ENCODE measurements at regions not wholly inside any gene's neighbourhood (a gene's known extent, or its start where the extent isn't known, plus 50 kb on each side); places are given as distances from the start of the nearest gene placed in this dataset.
A peak's percentile ranks its signal among the peaks of the same experiment; 100 is the strongest.
"Not testable (repeated sequence)": the region's sequence is repeated elsewhere in the genome, so short reads cannot be mapped to it uniquely, and the experiment has no call there.

DNA sequence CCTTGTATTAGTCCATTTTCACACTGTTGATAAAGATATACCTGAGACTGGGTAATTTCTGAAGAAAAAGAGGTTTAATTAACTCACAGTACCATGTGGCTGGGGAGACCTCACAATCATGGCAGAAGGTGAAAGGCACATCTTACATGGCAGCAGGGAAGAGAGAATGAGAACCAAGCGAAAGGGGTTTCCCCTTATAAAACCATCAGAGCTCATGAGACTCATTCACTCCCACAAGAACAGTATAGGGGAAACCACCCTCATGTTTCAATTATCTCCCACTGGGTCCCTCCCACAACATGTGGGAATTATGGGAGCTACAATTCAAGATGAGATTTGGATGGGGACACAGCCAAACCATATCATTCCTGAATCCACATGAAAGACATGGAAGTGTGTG is 169.4 kb upstream of the SFSWAP start:
- not testable (repeated sequence) for H2AK5ac ChIP-seq (ENCODE audit: low read length); H3K27me3 ChIP-seq (ENCODE audit: insufficient read depth, low read length); H3K79me1 ChIP-seq (ENCODE audit: low read length); H2BK5ac ChIP-seq (ENCODE audit: low read depth, low read length, poor library complexity); H2BK12ac ChIP-seq (ENCODE audit: low read length); H3K4me1 ChIP-seq (ENCODE audit: control insufficient read depth in 1 of 2, insufficient read depth in 2 of 2, low read length in 2 of 2); H3K27ac ChIP-seq (ENCODE audit: low read depth, low read length); H4K8ac ChIP-seq (ENCODE audit: low read depth, low read length); H3K18ac ChIP-seq (ENCODE audit: low read length); H3K4me3 ChIP-seq (ENCODE audit: low read depth, low read length); DNase-seq; H3K14ac ChIP-seq (ENCODE audit: low read length); H4K91ac ChIP-seq (ENCODE audit: low read depth, low read length); H3K36me3 ChIP-seq (ENCODE audit: control insufficient read depth in 1 of 2, insufficient read depth in 2 of 2, low read length in 2 of 2); H3K4me2 ChIP-seq (ENCODE audit: low read length); H3K79me2 ChIP-seq (ENCODE audit: control insufficient read depth, insufficient read depth, low read length, poor library complexity); H3K4ac ChIP-seq (ENCODE audit: low read depth, low read length); H4K12ac ChIP-seq (ENCODE audit: low read depth, low read length); H2BK120ac ChIP-seq (ENCODE audit: insufficient read depth, low read length, poor library complexity); H3K23ac ChIP-seq (ENCODE audit: low read length); H3K9ac ChIP-seq (ENCODE audit: low read length); H2AFZ ChIP-seq (ENCODE audit: insufficient read depth, low read length, poor library complexity)
- H3K9me3 ChIP-seq (ENCODE audit: insufficient read depth, low read depth, low read length) = peaks cover 24% of the 10 kb centered on the region
- no CpG with 5 or more reads among the region's 1 CpG for WGBS (ENCODE audit: extremely low coverage, insufficient coverage, insufficient read length)

DNA sequence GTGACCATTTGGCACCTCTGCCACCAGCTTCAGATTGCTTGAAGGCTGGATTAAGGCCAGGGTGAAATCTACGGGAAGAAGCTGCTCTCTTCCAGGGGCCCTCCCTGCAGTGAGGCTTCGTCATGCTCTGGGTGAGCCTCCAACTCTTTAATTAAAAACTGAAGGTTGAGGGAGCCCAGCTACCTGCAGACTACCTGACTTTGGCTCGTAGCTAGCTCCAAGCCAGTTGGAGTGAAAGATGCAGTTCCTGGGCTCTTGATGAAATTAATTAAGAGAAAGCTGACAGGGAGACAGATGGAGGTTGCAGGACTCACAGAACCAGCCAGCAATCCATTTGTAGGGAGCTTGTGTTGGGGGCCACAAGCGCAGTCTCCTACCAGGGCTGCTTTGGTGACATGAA is 168.5 kb upstream of the SFSWAP start:
- no peaks in the 10 kb centered on the region for H3K79me2 ChIP-seq (ENCODE audit: control insufficient read depth, insufficient read depth, low read length, poor library complexity)
- no CpG with 5 or more reads among the region's 4 CpGs for WGBS (ENCODE audit: extremely low coverage, insufficient coverage, insufficient read length)

DNA sequence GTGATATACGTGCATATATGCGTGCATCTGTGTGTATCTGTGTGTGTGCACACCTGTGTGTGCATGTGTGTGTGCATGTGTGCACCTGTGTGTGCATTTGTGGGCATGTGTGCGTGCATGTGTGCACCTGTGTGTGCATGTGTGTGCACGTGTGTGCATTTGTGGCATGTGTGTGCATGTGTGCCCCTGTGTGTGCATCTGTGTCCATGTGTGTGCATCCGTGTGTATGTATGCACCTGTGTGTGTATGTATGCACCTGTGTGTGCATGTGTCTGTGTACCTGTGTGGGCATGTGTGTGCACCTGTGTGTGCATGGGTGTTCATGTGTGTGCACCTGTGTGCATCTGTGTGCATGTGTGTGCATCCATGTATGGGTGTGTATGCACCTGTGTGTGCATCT is 167.8 kb upstream of the SFSWAP start:
- Histone ChIP-seq H3K4me2 (ENCODE audit: low read length) (no peak overlapping the region), H3K4ac (ENCODE audit: low read depth, low read length) (no peak overlapping the region), H3K4me3 (ENCODE audit: low read depth, low read length) (peak overlapping the region; percentile 41), H3K18ac (ENCODE audit: low read length) (no peak overlapping the region), H3K79me2 (ENCODE audit: control insufficient read depth, insufficient read depth, low read length, poor library complexity) (no peaks in the 10 kb centered on the region), H2BK5ac (ENCODE audit: low read depth, low read length, poor library complexity) (no peak overlapping the region), H2AK5ac (ENCODE audit: low read length) (no peak overlapping the region), H3K4me1 (ENCODE audit: control insufficient read depth in 1 of 2, insufficient read depth in 2 of 2, low read length in 2 of 2) (no peaks in the 10 kb centered on the region), H3K9ac (ENCODE audit: low read length) (no peak overlapping the region), H3K14ac (ENCODE audit: low read length) (no peak overlapping the region), H3K27me3 (ENCODE audit: insufficient read depth, low read length) (no peaks in the 10 kb centered on the region), H3K27ac (ENCODE audit: low read depth, low read length) (no peak overlapping the region), H2AFZ (ENCODE audit: insufficient read depth, low read length, poor library complexity) (no peak overlapping the region), H2BK120ac (ENCODE audit: insufficient read depth, low read length, poor library complexity) (no peak overlapping the region), H3K9me3 (ENCODE audit: insufficient read depth, low read depth, low read length) (peaks cover 24% of the 10 kb centered on the region), H3K79me1 (ENCODE audit: low read length) (no peaks in the 10 kb centered on the region), H3K36me3 (ENCODE audit: control insufficient read depth in 1 of 2, insufficient read depth in 2 of 2, low read length in 2 of 2) (no peaks in the 10 kb centered on the region), H4K91ac (ENCODE audit: low read depth, low read length) (no peak overlapping the region), H2BK12ac (ENCODE audit: low read length) (no peak overlapping the region), H4K12ac (ENCODE audit: low read depth, low read length) (no peak overlapping the region), H3K23ac (ENCODE audit: low read length) (peak overlapping the region; percentile 19), H4K8ac (ENCODE audit: low read depth, low read length) (no peak overlapping the region)
- DNase-seq = no peak
- no CpG with 5 or more reads among the region's 5 CpGs for WGBS (ENCODE audit: extremely low coverage, insufficient coverage, insufficient read length)

More for the DNA sequence above, 168.5 kb upstream of the SFSWAP start:
- H4K91ac ChIP-seq (ENCODE audit: low read depth, low read length) = no peak overlapping the region
- no peak overlapping the region for H3K9ac ChIP-seq (ENCODE audit: low read length)
- no peak overlapping the region for H2BK5ac ChIP-seq (ENCODE audit: low read depth, low read length, poor library complexity)
- H3K27ac ChIP-seq (ENCODE audit: low read depth, low read length) = no peak overlapping the region
- H3K14ac ChIP-seq (ENCODE audit: low read length) = no peak overlapping the region
- no peak overlapping the region for H2AK5ac ChIP-seq (ENCODE audit: low read length)
- H4K8ac ChIP-seq (ENCODE audit: low read depth, low read length) = no peak overlapping the region
- H3K4ac ChIP-seq (ENCODE audit: low read depth, low read length) = no peak overlapping the region
- no peaks in the 10 kb centered on the region for H3K27me3 ChIP-seq (ENCODE audit: insufficient read depth, low read length)
- no peak overlapping the region for H3K18ac ChIP-seq (ENCODE audit: low read length)
- H3K4me1 ChIP-seq (ENCODE audit: control insufficient read depth in 1 of 2, insufficient read depth in 2 of 2, low read length in 2 of 2) = no peaks in the 10 kb centered on the region
- H3K36me3 ChIP-seq (ENCODE audit: control insufficient read depth in 1 of 2, insufficient read depth in 2 of 2, low read length in 2 of 2) = no peaks in the 10 kb centered on the region
- H4K12ac ChIP-seq (ENCODE audit: low read depth, low read length) = no peak overlapping the region
- H3K9me3 ChIP-seq (ENCODE audit: insufficient read depth, low read depth, low read length) = peaks cover 24% of the 10 kb centered on the region
- DNase-seq = no peak
- no peak overlapping the region for H3K4me2 ChIP-seq (ENCODE audit: low read length)
- H3K79me1 ChIP-seq (ENCODE audit: low read length) = no peaks in the 10 kb centered on the region
- H2BK120ac ChIP-seq (ENCODE audit: insufficient read depth, low read length, poor library complexity) = no peak overlapping the region
- H3K4me3 ChIP-seq (ENCODE audit: low read depth, low read length) = no peak overlapping the region
- no peak overlapping the region for H3K23ac ChIP-seq (ENCODE audit: low read length)
- no peak overlapping the region for H2AFZ ChIP-seq (ENCODE audit: insufficient read depth, low read length, poor library complexity)
- H2BK12ac ChIP-seq (ENCODE audit: low read length) = no peak overlapping the region

DNA sequence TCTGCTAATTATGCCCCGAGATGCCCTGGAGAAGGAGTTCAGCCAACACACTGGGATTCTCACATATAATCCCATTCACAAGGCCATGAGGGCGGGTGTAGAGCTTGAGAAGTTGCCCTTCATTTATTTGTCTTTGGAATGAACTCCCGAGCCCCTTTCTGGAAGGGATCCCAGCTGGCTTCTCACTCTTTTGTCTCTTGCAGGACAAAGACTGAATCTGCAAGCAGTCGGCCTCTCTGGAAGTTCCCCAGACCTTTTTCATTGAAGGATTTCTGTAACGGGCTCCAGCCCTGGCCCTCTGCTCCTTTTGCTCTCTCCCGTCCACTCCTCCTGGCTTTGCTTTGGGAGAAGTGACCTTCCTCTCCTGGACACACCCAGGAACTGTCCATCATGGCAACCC is 163.3 kb upstream of the SFSWAP start:
- Histone ChIP-seq H2AK5ac (ENCODE audit: low read length) (no peak overlapping the region), H4K8ac (ENCODE audit: low read depth, low read length) (no peak overlapping the region), H3K4ac (ENCODE audit: low read depth, low read length) (no peak overlapping the region), H2BK5ac (ENCODE audit: low read depth, low read length, poor library complexity) (no peak overlapping the region), H4K91ac (ENCODE audit: low read depth, low read length) (no peak overlapping the region), H3K23ac (ENCODE audit: low read length) (no peak overlapping the region), H2BK120ac (ENCODE audit: insufficient read depth, low read length, poor library complexity) (no peak overlapping the region), H3K18ac (ENCODE audit: low read length) (no peak overlapping the region), H3K79me2 (ENCODE audit: control insufficient read depth, insufficient read depth, low read length, poor library complexity) (no peaks in the 10 kb centered on the region), H3K36me3 (ENCODE audit: control insufficient read depth in 1 of 2, insufficient read depth in 2 of 2, low read length in 2 of 2) (no peaks in the 10 kb centered on the region), H3K9me3 (ENCODE audit: insufficient read depth, low read depth, low read length) (peaks cover 13% of the 10 kb centered on the region), H3K4me1 (ENCODE audit: control insufficient read depth in 1 of 2, insufficient read depth in 2 of 2, low read length in 2 of 2) (no peaks in the 10 kb centered on the region), H4K12ac (ENCODE audit: low read depth, low read length) (no peak overlapping the region), H2BK12ac (ENCODE audit: low read length) (no peak overlapping the region), H3K27me3 (ENCODE audit: insufficient read depth, low read length) (no peaks in the 10 kb centered on the region), H3K4me3 (ENCODE audit: low read depth, low read length) (no peak overlapping the region), H3K79me1 (ENCODE audit: low read length) (no peaks in the 10 kb centered on the region), H3K27ac (ENCODE audit: low read depth, low read length) (no peak overlapping the region), H3K9ac (ENCODE audit: low read length) (no peak overlapping the region), H3K4me2 (ENCODE audit: low read length) (no peak overlapping the region), H3K14ac (ENCODE audit: low read length) (no peak overlapping the region), H2AFZ (ENCODE audit: insufficient read depth, low read length, poor library complexity) (no peak overlapping the region)
- no peak for DNase-seq
- WGBS (ENCODE audit: extremely low coverage, insufficient coverage, insufficient read length) = no CpG with 5 or more reads among the region's 6 CpGs

All from trophoblast cell (in vitro differentiated cells and primary cell).